Smooth muscle cell (in vitro differentiated cells): ENCODE measurements at regions not wholly inside any gene's neighbourhood (a gene's known extent, or its start where the extent isn't known, plus 50 kb on each side); places are given as distances from the start of the nearest gene placed in this dataset.

ENCODE experiments used
- DNase-seq: peaks from one replicate; lab custom pipeline; 2025; ENCODE audit not compliant: unreplicated experiment; lab: John Stamatoyannopoulos, UW
- H2AFZ ChIP-seq: fragments of 200-600 bp; sonication (generic); 2 replicates; pipeline ENCODE4 v1.6.0; 2016; ENCODE audit warnings: antibody characterized with exemption, low read depth, mild to moderate bottlenecking
- H3F3A ChIP-seq: fragments of 200-600 bp; sonication (generic); 2 replicates; pipeline ENCODE4 v1.6.0; 2017; ENCODE audit warnings: antibody characterized with exemption, low read depth
- H3K27ac ChIP-seq: fragments of 200-600 bp; sonication (generic); 2 replicates; pipeline ENCODE4 v1.5.1; 2016; ENCODE audit warnings: low read depth, mild to moderate bottlenecking
- H3K27me3 ChIP-seq: fragments of 200-600 bp; sonication (generic); 2 replicates; pipeline ENCODE4 v1.6.1; 2016; ENCODE audit warnings: low read depth, mild to moderate bottlenecking
- H3K36me3 ChIP-seq: fragments of 200-600 bp; sonication (generic); 2 replicates; pipeline ENCODE4 v1.5.1; 2016; ENCODE audit warnings: low read depth
- H3K4me1 ChIP-seq: fragments of 200-600 bp; sonication (generic); 2 replicates; pipeline ENCODE4 v1.5.1; 2016; ENCODE audit warnings: low read depth
- H3K4me2 ChIP-seq: fragments of 200-600 bp; sonication (generic); 2 replicates; pipeline ENCODE4 v1.6.0; 2016; ENCODE audit warnings: mild to moderate bottlenecking
- H3K4me3 ChIP-seq: fragments of 200-600 bp; sonication (generic); 2 replicates; pipeline ENCODE4 v1.5.1; 2016; ENCODE audit warnings: mild to moderate bottlenecking
- H3K79me2 ChIP-seq: fragments of 200-600 bp; sonication (generic); 2 replicates; pipeline ENCODE4 v1.6.0; 2016; ENCODE audit warnings: low read depth, mild to moderate bottlenecking
- H3K9ac ChIP-seq: fragments of 200-600 bp; sonication (generic); 2 replicates; pipeline ENCODE4 v1.6.0; 2016; ENCODE audit warnings: low read depth
- H3K9me3 ChIP-seq: fragments of 200-600 bp; sonication (generic); replicated peaks from 2 replicates; pipeline ENCODE4 v1.5.1; 2016; ENCODE audit warnings: low read depth
- H4K20me1 ChIP-seq: fragments of 200-600 bp; sonication (generic); 2 replicates; pipeline ENCODE4 v1.6.0; 2016; ENCODE audit warnings: low read depth
- CTCF ChIP-seq: fragments of 200-600 bp; sonication (generic); IDR thresholded peaks from 2 replicates; pipeline ENCODE4 v1.5.1; 2017; ENCODE audit warnings: borderline replicate concordance, mild to moderate bottlenecking, antibody characterized with exemption; ENCODE audit not compliant: insufficient read depth, poor library complexity, severe bottlenecking
- WGBS: methylation state at CpG from one replicate; pipeline ENCODE4 v1.1.7; 2016; ENCODE audit warnings: low lambda C conversion rate; 5-methylcytosine and 5-hydroxymethylcytosine counted together

GRCh38 chr2:226115832-226116200 lies 683.8 kb downstream of the IRS1 start:
- no peaks in the 10 kb centered on the region for H4K20me1 ChIP-seq
- no peak for TF ChIP-seq CTCF
- DNase-seq: no peak
- no peaks in the 10 kb centered on the region for H3K36me3 ChIP-seq
- H3K4me1 ChIP-seq: peaks cover 27% of the 10 kb centered on the region
- H3K4me2 ChIP-seq: peak overlapping the region; percentile 62
- no peaks in the 10 kb centered on the region for H3K9me3 ChIP-seq
- H3K27me3 ChIP-seq: no peaks in the 10 kb centered on the region
- H3K4me3 ChIP-seq: no peak overlapping the region
- no peaks in the 10 kb centered on the region for H3K79me2 ChIP-seq
- H3K9ac ChIP-seq: peak overlapping the region; percentile 57
- H2AFZ ChIP-seq: no peak overlapping the region
- 32% methylated on average over 1 of the region's 1 CpG for WGBS
- peak overlapping the region; percentile 94 for H3K27ac ChIP-seq
- H3F3A ChIP-seq: peaks cover 17% of the 10 kb centered on the region

GRCh38 chr2:226115102-226115831 lies 684.4 kb downstream of the IRS1 start:
- no peak overlapping the region for H3K4me3 ChIP-seq
- no peak for TF ChIP-seq CTCF
- peak overlapping the region; percentile 63 for H3K4me2 ChIP-seq
- no peaks in the 10 kb centered on the region for H3K36me3 ChIP-seq
- no peak for DNase-seq
- H4K20me1 ChIP-seq: no peaks in the 10 kb centered on the region
- WGBS: 6% methylated on average over 3 of the region's 3 CpGs
- no peak overlapping the region for H2AFZ ChIP-seq
- no peaks in the 10 kb centered on the region for H3K79me2 ChIP-seq
- peaks cover 27% of the 10 kb centered on the region for H3K4me1 ChIP-seq
- H3F3A ChIP-seq: peaks cover 17% of the 10 kb centered on the region
- H3K27me3 ChIP-seq: no peaks in the 10 kb centered on the region
- peak overlapping the region; percentile 94 for H3K27ac ChIP-seq
- peak overlapping the region; percentile 57 for H3K9ac ChIP-seq
- no peaks in the 10 kb centered on the region for H3K9me3 ChIP-seq

- peak overlapping the region; percentile 2 for H3K9ac ChIP-seq
- peak overlapping the region; percentile 94 for H3K27ac ChIP-seq
- peak overlapping the region; percentile 63 for H3K4me2 ChIP-seq
- no peak overlapping the region for H2AFZ ChIP-seq
- no peak for TF ChIP-seq CTCF
- no peaks in the 10 kb centered on the region for H3K9me3 ChIP-seq
- H3K4me3 ChIP-seq: no peak overlapping the region
- DNase-seq: no peak
- H4K20me1 ChIP-seq: no peaks in the 10 kb centered on the region
- H3F3A ChIP-seq: peaks cover 14% of the 10 kb centered on the region
- H3K27me3 ChIP-seq: no peaks in the 10 kb centered on the region
- WGBS: 58% methylated on average over 5 of the region's 5 CpGs
- peaks cover 27% of the 10 kb centered on the region for H3K4me1 ChIP-seq
- H3K79me2 ChIP-seq: no peaks in the 10 kb centered on the region
- no peaks in the 10 kb centered on the region for H3K36me3 ChIP-seq
Observed at GRCh38 chr2:226114436-226114835, 685.2 kb downstream of the IRS1 start.
